SIG-M5 treated with dmso at 0.1 percent for 504 hours (cell line): ENCODE measurements at regions not wholly inside any gene's neighbourhood (a gene's known extent, or its start where the extent isn't known, plus 50 kb on each side); places are given as distances from the start of the nearest gene placed in this dataset.
"Not testable (repeated sequence)": the region's sequence is repeated elsewhere in the genome, so short reads cannot be mapped to it uniquely, and the experiment has no call there.

ENCODE experiments used
- DNase-seq: peaks from one replicate; lab custom pipeline; 2025; ENCODE audit not compliant: unreplicated experiment; lab: John Stamatoyannopoulos, UW

- DNase-seq: no peak
Measured at GRCh38 chr11:34830648-34831047, 85.5 kb downstream of the APIP start.

DNA sequence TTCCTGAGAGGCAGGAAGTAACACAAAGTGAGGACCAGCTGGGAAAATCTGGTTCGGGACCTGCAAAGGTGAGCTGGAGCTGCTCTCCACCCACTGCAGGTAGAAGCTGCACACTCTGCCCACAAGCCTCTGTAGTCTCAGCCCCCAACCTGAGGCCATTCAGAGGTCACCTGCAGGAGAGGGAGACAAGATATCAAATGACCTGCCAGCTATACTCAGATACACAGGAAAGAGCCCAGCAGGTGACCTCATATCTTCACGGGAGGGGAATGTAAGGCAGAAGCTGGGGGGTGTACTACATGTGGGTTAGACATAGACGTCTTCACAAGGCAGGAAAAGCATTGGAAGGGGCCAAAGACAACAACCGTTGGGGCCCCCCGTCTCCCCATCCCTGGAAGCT is 86.1 kb downstream of the APIP start:
- no peak for DNase-seq

GRCh38 chr11:34827228-34827627 is 89.0 kb downstream of the APIP start:
- no peak for DNase-seq

- DNase-seq: no peak
Measured at GRCh38 chr11:34826384-34826726, 89.8 kb downstream of the APIP start.

DNA sequence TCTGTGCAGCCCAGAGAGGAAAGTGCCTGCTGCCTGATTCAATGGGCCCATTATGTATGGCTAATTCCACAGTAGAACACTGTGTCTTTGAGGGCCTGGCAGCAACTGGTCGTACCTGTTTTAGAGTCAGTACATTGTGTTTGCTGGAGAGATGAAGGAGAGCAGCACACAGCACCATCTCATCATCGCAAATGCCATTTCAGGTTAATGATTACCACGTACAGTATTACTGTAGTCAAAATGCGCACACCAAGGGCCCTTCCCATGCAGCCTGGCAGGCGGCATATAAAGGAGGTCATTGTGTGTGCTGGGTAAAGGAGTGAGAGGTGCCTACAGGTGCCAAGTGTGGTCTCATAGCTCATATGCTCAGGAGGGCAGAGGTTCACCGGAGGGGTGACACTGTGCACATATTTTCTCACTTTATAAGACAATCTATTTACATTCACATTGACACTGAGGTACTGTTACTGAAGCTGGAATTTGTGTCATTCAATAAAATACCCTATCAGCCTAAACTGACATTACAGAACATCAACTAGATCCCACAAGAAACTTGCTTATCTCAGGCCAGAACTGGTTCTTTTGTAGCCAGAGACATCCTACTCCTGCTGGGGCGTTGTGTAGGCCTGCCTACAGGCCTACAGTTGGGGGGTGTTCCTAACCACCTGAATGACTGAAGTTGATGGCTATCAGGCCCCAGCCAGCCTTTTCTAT is 90.4 kb downstream of the APIP start:
- no peak for DNase-seq

DNA sequence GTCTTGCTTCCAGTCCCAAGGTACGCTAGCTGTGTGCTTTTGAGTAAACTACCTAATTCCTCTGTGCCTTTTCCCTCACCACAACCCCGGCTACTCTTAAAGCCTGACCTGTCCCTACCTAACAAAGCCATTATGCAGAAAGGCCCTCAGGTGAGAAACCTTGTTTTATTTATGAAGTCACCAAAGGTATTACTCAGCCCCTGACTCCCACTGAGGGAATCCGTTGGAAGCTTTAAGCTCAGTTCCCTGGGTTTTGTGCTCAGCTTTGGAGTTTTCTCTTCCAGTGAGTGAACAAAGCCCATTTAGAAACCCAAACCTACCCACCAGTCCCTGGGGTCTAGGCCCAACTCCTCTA is 90.9 kb downstream of the APIP start:
- DNase-seq: no peak

- DNase-seq: no peak
Measured at GRCh38 chr11:34824425-34824824, 91.8 kb downstream of the APIP start.

DNA sequence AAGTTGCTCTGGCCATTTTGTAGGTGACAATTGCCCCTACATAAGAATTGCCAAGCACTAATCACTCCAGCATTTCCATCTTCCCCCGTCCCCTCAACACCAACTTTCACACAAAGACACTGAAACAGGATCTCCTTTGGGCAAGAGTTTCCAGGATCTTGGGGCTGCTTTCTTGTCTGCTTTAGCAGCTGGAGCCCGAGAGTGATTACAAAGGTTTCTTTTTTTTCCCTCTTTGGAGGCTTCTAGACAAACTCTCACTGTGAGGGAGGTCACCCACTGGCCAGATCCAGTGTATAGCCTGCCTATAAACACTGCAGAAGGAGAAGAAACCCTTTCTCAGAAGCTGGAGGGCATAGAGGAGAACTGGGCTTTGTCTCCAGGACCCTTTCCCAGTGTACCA is 92.5 kb downstream of the APIP start:
- DNase-seq: no peak

GRCh38 chr11:34823197-34823596 is 93.0 kb downstream of the APIP start:
- no peak for DNase-seq

GRCh38 chr11:34819740-34820482 is 96.3 kb downstream of the APIP start:
- no peak for DNase-seq

GRCh38 chr11:34817812-34818211 is 98.4 kb downstream of the APIP start:
- not testable (repeated sequence) for DNase-seq

- no peak for DNase-seq
Measured at GRCh38 chr11:34816698-34817213, 99.4 kb downstream of the APIP start.

GRCh38 chr11:34812905-34813576 is 103.1 kb downstream of the APIP start:
- no peak for DNase-seq

DNA sequence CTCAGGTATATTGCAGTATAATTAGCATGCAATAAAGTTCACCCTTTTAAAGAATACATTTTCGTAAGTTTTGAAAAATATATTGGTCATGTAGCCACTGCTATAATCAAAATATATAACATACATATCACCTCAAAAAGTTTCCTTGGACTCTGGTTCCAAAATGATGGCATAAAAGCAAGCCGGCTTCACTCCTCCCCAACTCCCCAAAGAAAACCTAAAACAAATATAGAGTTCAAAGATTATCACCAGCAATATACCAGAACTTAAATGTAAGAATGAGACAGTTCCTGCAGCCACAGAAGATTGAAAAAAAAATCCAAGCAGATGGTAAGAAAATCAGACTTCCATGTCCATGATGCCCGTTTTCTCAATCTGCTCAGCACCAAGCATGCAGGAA is 104.3 kb downstream of the APIP start:
- DNase-seq: no peak

DNA sequence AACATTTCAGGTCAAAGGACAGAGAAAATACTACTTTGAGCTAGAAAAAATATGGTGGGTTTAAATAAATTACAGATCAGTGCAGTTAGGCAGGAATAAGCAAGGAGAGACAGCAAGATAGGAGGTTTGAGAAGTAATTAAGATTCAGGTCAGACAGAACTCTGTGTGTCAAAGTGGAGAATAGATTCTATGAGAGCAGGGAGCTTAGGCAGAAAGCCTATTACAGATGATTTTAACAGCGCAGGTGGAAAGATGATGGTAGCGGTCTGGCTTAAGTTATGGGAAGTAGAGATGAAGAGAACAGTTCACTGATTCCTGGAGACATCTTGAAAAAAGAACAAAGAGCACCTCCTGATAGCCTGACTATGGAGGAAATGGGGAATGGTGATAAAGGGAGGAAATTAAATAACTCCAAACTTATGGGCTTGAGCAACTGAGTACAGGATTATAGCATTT is 106.0 kb downstream of the APIP start:
- no peak for DNase-seq

DNA sequence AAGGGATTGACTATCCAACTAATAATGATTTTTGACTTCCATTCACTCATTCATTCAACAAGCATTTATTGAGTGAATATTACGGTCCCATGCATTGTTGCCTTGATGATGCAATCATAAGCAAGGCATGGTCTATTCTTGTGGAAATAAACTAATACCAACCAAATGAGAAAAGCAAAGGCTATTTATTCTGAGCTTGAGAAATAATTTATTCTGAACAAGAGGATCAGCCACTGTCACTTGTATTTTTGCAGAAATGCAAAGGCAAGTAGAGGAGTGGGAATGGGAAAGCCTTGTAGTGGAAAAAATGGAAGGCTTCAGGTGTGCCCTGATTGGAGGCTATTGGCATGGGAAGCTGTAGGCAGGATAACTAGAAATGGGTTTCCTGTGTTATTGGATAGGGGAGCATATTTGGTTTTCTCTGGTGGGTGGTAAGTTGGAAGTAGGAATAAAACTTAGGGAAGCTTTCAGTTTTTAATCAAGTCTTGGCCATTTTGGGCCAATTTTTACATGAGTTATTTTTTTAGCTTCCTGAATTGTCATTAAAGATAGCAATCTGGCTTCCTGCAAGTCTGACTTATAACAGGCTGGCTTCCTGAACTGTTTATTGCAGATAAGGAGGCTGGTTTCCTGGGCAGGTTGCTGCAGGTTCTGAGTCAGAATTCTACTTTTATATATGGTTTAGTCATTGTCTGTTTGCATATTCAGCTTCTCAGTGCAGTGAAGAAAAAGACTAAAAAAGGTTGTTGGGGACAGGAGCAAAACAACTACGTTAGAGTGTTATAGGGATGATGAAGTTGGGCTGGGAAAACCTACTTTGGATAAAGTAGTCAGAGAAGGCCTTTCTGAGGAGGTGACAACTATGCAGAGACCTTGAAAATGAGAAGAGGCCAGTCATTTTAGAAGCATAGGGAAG is 106.7 kb downstream of the APIP start:
- DNase-seq: no peak

DNA sequence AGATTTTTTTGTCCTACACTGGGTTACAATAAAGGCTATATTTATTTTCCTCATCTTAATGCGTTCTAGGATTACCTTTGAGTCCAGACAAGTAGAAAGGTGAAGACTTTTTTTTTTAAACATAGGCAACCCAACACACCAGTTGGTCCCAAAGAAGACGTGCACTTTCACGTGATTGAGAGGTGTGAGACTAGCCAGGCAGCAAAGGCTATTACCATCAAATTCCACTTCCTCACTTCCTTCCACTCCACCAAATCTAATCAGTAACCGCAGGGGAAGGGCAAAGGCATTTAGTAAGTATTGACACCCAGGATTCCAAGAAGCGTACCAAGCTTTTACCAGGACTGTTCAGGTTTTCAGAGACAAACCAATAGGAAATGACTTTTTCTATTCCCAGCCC is 109.3 kb downstream of the APIP start:
- no peak for DNase-seq

DNA sequence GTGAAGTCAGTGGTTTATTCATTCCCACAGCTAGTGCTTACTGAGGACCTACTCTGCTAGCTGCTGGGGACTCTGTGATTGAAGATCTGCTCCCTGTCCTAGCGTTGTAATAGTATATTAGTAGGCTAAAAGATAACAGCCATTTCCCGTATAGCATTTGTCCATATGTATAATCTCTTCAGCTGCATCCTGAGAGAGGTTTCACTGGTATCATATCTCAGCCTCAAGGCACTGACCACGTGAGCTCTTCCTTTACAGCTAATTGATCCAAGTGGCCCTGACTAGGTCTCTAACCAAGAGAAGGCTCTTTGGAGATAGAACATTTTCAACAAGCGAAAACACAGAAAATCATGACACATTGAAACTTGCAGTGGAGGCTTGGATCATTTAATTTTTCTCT is 110.2 kb downstream of the APIP start:
- DNase-seq: no peak

- DNase-seq: no peak
Measured at GRCh38 chr11:34799848-34800247, 116.3 kb downstream of the APIP start.

DNA sequence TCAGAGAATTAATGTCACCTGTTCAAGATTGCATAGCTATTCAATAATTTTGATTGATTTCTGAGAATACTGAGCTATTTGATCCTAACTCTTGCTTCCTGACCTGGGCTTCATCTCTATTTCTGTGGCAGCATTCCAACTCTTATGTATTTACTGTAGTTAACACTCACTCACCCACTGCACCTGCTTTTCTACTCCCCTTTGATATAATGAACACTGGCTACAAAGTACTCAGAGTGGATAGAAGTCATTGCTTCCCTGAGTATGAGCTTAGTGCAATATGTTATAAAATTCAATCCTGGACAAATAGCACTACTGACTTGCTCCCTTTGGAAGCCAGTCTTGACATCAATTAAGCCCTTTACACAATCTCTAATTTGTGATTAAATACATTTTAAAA is 117.2 kb downstream of the APIP start:
- DNase-seq: no peak

GRCh38 chr11:34797497-34797896 is 118.7 kb downstream of the APIP start:
- not testable (repeated sequence) for DNase-seq
